ENCODE measurements at regions not wholly inside any gene's neighbourhood (a gene's known extent, or its start where the extent isn't known, plus 50 kb on each side); places are given as distances from the start of the nearest gene placed in this dataset.

DNA sequence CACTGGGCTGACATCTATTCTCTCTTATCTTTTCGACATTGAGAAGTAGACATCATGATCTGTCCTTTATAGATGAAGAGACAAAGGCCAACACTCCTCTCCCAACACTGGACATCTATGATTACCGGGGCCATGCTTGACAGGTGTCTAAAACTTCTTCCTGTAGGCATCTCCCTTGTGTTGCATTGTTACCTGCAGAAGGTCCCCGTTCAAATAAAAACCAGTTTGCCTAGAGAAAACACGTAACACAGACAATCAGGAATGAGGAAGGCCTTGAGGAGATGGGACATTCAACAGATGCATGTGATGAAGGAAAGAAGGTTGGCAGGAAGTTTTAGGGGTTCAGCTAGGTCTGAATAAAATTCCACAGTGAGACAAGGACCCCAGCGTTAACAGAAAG lies 70.8 kb upstream of the ST8SIA3 start:
- ChIA-PET CTCF (no interaction called here), POLR2A (no interaction called here)
- DNase-seq = no peak
- Histone ChIP-seq H3K79me2 (ENCODE audit: insufficient read depth) (no peaks in the 10 kb centered on the region), H3K27ac (ENCODE audit: low read depth in 2 of 2, low read length in 1 of 2) (no peak overlapping the region), H3K9me2 (no peaks in the 10 kb centered on the region), H3K36me3 (replicated peaks in 1 of 2; ENCODE audit: control insufficient read depth in 1 of 2, insufficient read depth in 2 of 2, low read length in 1 of 2) (no peaks in the 10 kb centered on the region), H4K20me1 (ENCODE audit: insufficient read depth) (no peaks in the 10 kb centered on the region), H2AFZ (ENCODE audit: low read depth) (no peak overlapping the region), H3K4me2 (no peak overlapping the region), H3K9me3 (no peaks in the 10 kb centered on the region), H3K4me1 (ENCODE audit: control insufficient read depth in 1 of 2, insufficient read depth in 2 of 2, low read depth in 1 of 2, low read length in 1 of 2) (no peaks in the 10 kb centered on the region), H3K27me3 (ENCODE audit: insufficient read depth) (no peaks in the 10 kb centered on the region), H3K9ac (no peak overlapping the region), H3K4me3 (ENCODE audit: low read depth in 2 of 2, low read length in 1 of 2) (no peak overlapping the region), H3F3A (replicated peaks; ENCODE audit: insufficient read depth) (no peaks in the 10 kb centered on the region)
- no peak for TF ChIP-seq CTCF (IDR thresholded peaks at IDR 0.05)
- no peak for TF ChIP-seq RAD21 (IDR thresholded peaks at IDR 0.05; ENCODE audit: low read length)
- no peak for TF ChIP-seq GABPA (IDR thresholded peaks at IDR 0.05; ENCODE audit: low read depth)
- TF ChIP-seq REST (IDR thresholded peaks at IDR 0.05; ENCODE audit: low read depth, low read length) = no peak
- TF ChIP-seq YY1 (IDR thresholded peaks at IDR 0.05; ENCODE audit: low read depth) = no peak
- TF ChIP-seq MAX (IDR thresholded peaks at IDR 0.05; ENCODE audit: low read depth) = no peak
- no peak for TF ChIP-seq POLR2AphosphoS5 (IDR thresholded peaks at IDR 0.05; ENCODE audit: low read depth, low read length)
- no peak for TF ChIP-seq NRF1 (IDR thresholded peaks at IDR 0.05; ENCODE audit: low read depth, low read length)
- 11% methylated on average over 5 of the region's 5 CpGs for WGBS (ENCODE audit: low lambda C conversion rate)

- no peak overlapping the region for H3K4me2 ChIP-seq
- no peak overlapping the region for H3K4me3 ChIP-seq (ENCODE audit: low read depth in 2 of 2, low read length in 1 of 2)
- no peaks in the 10 kb centered on the region for H3K9me3 ChIP-seq
- H3F3A ChIP-seq (replicated peaks; ENCODE audit: insufficient read depth) = no peaks in the 10 kb centered on the region
- H3K27me3 ChIP-seq (ENCODE audit: insufficient read depth) = no peaks in the 10 kb centered on the region
- no peak overlapping the region for H3K27ac ChIP-seq (ENCODE audit: low read depth in 2 of 2, low read length in 1 of 2)
- H3K9ac ChIP-seq = no peak overlapping the region
- H2AFZ ChIP-seq (ENCODE audit: low read depth) = no peak overlapping the region
- no peaks in the 10 kb centered on the region for H4K20me1 ChIP-seq (ENCODE audit: insufficient read depth)
- ChIA-PET CTCF (no interaction called here), POLR2A (no interaction called here)
- no peaks in the 10 kb centered on the region for H3K79me2 ChIP-seq (ENCODE audit: insufficient read depth)
- H3K4me1 ChIP-seq (ENCODE audit: control insufficient read depth in 1 of 2, insufficient read depth in 2 of 2, low read depth in 1 of 2, low read length in 1 of 2) = no peaks in the 10 kb centered on the region
- 11% methylated on average over 2 of the region's 2 CpGs for WGBS (ENCODE audit: low lambda C conversion rate)
- no peaks in the 10 kb centered on the region for H3K36me3 ChIP-seq (replicated peaks in 1 of 2; ENCODE audit: control insufficient read depth in 1 of 2, insufficient read depth in 2 of 2, low read length in 1 of 2)
- no peaks in the 10 kb centered on the region for H3K9me2 ChIP-seq
- DNase-seq = no peak
- TF ChIP-seq, protein P1, sequence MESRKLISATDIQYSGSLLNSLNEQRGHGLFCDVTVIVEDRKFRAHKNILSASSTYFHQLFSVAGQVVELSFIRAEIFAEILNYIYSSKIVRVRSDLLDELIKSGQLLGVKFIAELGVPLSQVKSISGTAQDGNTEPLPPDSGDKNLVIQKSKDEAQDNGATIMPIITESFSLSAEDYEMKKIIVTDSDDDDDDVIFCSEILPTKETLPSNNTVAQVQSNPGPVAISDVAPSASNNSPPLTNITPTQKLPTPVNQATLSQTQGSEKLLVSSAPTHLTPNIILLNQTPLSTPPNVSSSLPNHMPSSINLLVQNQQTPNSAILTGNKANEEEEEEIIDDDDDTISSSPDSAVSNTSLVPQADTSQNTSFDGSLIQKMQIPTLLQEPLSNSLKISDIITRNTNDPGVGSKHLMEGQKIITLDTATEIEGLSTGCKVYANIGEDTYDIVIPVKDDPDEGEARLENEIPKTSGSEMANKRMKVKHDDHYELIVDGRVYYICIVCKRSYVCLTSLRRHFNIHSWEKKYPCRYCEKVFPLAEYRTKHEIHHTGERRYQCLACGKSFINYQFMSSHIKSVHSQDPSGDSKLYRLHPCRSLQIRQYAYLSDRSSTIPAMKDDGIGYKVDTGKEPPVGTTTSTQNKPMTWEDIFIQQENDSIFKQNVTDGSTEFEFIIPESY (IDR thresholded peaks at IDR 0.05; ENCODE audit: borderline replicate concordance, low read depth) = no peak
- TF ChIP-seq MEF2A (IDR thresholded peaks at IDR 0.05; ENCODE audit: borderline replicate concordance, low read depth) (no peak), MXI1 (IDR thresholded peaks at IDR 0.05; ENCODE audit: low read depth, low read length) (no peak), TEAD4 (IDR thresholded peaks at IDR 0.05; ENCODE audit: borderline replicate concordance, insufficient read depth) (no peak), RFX5 (IDR thresholded peaks at IDR 0.05; ENCODE audit: low read length) (no peak), GATA2 (CRISPR knock-in tag; IDR thresholded peaks at IDR 0.05) (no peak), CHD2 (IDR thresholded peaks at IDR 0.05; ENCODE audit: low read length, partially characterized antibody) (no peak), EZH2phosphoT487 (IDR thresholded peaks at IDR 0.05; ENCODE audit: borderline replicate concordance, low read depth) (no peak), FOXJ3 (CRISPR knock-in tag; IDR thresholded peaks at IDR 0.05) (no peak), TAF1 (IDR thresholded peaks at IDR 0.05; ENCODE audit: borderline replicate concordance, low read depth, low read length) (no peak), SMC3 (IDR thresholded peaks at IDR 0.05; ENCODE audit: low read depth, low read length) (no peak), CTCF (IDR thresholded peaks at IDR 0.05) (no peak), ELF1 (IDR thresholded peaks at IDR 0.05) (no peak)
Measured at GRCh38 chr18:57286949-57287348, 65.4 kb upstream of the ST8SIA3 start.
